GM12872 (cell line): ENCODE measurements at regions not wholly inside any gene's neighbourhood (a gene's known extent, or its start where the extent isn't known, plus 50 kb on each side); places are given as distances from the start of the nearest gene placed in this dataset.

Source experiments
- TF ChIP-seq, protein P1 (sequence below): IDR thresholded peaks from 3 replicates; pipeline ENCODE4 v1.5.1; 2011; ENCODE audit warnings: low read depth, mild to moderate bottlenecking, low read length, moderate library complexity; ENCODE audit not compliant: insufficient read depth

DNA sequence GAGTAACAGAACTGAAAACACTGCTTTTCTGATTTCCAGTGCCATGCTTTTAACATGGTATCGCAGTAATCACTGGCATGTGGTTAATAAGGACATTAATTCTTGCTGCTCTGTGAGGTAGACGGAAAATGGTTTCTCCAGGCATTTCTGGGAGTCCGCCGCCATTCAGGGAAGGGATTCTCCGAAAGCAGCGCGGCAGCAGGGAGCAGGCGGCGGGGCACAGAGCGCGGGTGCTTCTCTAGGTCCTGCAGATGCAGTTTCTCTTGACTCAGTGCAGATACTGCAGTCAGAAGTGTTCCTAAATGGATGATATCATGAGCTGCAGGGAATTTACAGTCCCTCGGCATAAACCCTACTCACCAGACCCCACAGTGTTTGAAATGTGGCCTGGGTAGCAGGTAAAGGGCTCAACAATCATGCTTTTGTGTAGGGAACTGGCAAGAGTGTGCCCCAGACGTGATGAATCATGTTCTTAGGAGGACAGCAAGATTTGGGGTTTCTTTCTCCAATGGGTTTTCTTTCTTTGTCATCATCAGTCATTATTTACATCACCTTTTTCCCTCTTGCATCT is 338.6 kb upstream of the ARGLU1 start:
- TF ChIP-seq, protein P1, sequence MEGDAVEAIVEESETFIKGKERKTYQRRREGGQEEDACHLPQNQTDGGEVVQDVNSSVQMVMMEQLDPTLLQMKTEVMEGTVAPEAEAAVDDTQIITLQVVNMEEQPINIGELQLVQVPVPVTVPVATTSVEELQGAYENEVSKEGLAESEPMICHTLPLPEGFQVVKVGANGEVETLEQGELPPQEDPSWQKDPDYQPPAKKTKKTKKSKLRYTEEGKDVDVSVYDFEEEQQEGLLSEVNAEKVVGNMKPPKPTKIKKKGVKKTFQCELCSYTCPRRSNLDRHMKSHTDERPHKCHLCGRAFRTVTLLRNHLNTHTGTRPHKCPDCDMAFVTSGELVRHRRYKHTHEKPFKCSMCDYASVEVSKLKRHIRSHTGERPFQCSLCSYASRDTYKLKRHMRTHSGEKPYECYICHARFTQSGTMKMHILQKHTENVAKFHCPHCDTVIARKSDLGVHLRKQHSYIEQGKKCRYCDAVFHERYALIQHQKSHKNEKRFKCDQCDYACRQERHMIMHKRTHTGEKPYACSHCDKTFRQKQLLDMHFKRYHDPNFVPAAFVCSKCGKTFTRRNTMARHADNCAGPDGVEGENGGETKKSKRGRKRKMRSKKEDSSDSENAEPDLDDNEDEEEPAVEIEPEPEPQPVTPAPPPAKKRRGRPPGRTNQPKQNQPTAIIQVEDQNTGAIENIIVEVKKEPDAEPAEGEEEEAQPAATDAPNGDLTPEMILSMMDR = no peak

DNA sequence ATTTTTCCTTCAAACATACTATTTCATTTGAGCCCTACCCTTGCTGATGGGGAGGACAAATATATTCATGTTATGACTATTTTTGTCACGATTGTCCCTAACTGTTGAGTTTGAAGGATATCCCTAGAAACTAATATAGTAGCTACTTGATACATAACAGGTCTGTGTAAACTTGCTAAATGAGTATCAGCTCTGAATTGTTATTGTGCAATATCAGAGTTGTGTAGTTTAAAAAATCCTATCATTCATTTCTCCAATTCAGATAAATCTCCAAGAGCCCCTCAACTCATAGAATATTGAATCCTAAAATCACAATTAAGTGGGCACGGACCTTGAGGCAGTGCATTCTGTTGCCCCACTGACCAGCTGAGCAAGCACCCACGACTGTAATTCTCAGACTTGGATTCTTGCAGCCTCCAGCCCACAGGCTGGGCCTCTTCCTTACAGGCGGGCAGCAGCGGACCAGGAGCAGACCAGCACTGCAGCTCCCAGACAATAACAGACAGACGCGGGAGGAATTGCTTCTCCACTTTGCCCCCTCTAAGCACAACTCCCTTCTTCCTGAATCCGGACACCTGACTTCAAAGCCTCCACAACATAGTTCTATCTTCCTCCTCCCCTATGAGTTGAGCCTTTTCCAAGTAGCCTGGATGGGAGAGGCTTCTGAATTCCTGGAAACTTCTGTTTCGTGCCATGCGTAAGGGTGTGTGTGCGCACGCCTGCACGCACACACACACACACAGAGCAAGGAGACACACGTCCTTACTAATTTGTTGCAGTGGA is 337.6 kb upstream of the ARGLU1 start:
- TF ChIP-seq, protein P1 = no peak

DNA sequence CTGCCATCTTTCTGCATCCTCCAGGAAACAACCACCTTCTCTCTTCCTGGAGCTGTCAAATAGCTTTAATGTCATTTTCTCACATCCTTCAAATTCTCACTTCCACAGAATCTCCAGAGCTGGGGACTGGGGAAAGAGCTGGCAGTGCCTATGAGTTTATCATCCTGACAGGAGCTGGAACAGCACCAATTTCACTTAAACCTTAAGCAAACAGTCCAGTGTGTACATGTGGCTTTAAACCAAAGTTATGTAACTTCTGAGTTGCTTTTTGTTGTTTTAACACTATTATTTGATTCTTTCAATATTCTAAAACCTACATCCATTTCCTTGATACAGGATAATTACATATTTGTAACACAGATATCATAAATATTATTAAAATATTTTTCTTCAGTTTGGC is 331.5 kb upstream of the ARGLU1 start:
- TF ChIP-seq, protein P1 = no peak

DNA sequence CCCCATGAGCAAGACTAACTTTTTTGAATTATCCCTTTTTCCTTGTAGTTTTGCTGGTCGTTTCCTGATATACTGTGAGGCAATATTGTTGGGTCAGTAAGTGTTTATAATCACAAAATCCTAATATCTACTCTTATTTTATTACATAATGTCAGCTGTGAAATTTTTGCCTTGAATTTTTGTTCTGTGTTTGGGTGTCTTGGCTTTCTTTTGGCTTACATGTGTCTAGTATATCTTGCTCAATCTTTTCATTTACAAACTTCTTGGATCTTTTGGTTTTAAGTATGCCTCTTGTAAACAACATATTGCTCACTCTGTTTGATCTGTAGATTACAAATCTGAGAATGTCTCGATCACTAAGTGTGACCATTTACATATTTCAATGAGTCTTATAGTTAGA is 330.3 kb upstream of the ARGLU1 start:
- TF ChIP-seq, protein P1 = no peak

DNA sequence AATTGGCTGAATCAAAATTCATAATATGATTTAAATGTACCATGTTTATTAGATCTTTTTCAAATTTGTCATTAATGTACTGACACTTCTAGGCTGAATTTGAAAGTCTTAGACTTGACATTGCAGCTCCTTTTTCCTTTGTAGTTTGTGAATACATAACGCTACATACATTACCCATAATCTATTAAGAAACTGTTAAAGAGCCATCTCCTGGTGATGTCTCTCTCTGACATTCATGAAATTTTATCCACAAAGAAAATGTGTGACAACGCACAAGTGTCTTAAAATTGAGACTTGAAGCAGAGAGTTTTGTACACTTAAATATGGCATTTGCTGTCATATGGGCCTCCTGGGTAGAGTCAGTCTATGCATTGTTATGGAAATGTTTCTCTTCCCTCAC is 320.2 kb upstream of the ARGLU1 start:
- TF ChIP-seq, protein P1 = no peak

DNA sequence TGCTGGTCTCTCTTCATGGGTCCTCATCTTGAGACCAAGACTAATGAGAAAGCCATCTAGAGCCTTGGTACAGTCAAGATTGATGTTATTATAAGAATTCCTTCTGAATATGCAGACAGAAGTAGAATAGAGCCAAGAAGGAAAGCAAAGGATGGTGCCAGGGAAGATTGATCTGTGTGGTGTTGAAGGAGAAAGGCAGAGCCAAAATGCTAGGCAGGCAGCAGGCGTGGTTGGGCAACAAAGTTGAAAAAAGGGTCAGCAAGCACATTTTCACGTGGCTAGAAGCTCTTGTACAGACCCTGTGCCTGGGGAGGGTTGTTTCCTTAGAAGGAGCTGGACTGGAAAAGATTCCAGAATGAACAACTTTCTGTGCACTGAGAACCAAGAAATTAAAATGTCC is 319.7 kb upstream of the ARGLU1 start:
- TF ChIP-seq, protein P1 = no peak

DNA sequence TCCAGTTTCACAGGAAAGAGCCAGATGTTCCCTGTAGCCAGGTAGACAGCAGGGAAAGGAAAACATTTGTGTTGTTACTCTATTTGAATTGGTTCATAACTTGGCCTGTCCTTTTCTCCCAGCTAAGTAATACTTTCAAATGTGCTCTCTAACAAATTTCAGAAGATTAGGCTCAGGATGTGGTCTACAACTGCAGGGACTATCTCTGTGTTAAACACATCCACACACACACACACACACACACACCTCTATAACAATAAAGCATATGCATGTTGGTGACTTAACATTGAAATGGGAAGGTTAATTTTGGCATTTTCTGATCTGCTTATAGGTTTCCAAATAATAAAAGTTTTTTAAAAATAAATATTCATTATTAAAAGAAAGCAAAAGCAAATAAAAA is 316.0 kb upstream of the ARGLU1 start:
- TF ChIP-seq, protein P1 = no peak
